ENCODE measurements at regions not wholly inside any gene's neighbourhood (a gene's known extent, or its start where the extent isn't known, plus 50 kb on each side); places are given as distances from the start of the nearest gene placed in this dataset.

DNA sequence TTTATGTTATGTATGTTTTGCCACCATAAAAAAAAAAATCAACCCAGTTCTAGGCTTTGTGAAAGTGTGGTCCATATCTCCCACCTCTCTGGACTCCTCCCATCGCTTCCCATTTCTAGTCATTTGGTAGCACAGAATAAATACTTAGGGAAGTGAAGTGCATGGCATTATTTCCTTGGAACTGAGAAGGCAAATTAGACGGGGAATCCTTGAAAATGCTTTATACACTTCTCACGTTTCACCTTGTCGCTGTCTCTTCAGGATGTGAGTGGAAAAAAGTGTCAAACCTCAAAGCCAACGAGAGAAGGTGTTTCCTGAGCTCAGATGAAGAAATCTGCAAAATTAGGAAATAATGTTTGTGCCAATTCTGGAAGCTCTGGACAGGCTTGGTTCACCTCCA is 209.9 kb downstream of the ATG4C start (continued):
- no peak for TF ChIP-seq NFIX (CRISPR knock-in tag; IDR thresholded peaks at IDR 0.05; ENCODE audit: low read depth)
- no peak for TF ChIP-seq NELFE (IDR thresholded peaks at IDR 0.05; ENCODE audit: insufficient read depth, insufficient read length)

DNA sequence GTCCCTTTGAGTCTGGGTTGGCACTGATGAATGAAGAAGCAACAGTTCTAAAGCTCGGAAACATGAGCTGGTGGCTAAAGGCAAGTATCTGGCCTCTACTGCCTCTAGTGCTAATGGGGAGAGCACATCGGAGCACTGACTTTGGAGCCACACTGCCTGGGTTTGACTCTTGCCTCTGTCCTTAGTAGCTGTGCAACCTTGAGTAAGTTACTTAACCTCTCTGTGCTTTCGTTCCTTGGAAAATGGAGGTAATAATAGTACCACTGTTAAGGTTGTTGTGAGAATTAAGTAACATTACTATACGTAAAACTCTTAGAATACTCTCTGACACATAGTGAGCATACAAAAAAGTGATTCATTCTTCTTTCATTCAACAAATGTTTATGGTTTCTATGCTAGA is 211.2 kb downstream of the ATG4C start:
- no peaks in the 10 kb centered on the region for H3K79me2 ChIP-seq (ENCODE audit: control insufficient read depth, insufficient read depth, low read length)
- H2AFZ ChIP-seq (ENCODE audit: low read depth, low read length): no peak overlapping the region
- H3K9ac ChIP-seq (ENCODE audit: insufficient read depth in 1 of 2, low read depth in 2 of 2, low read length in 2 of 2): no peak overlapping the region
- FAIRE-seq (no peak), DNase-seq (ENCODE audit: extremely low read depth in 1 of 4, low spot score in 3 of 4) (no peak), ATAC-seq (no peak)
- H3K4me2 ChIP-seq (ENCODE audit: insufficient read depth, low read length): no peak overlapping the region
- H3K4me3 ChIP-seq: no peak overlapping the region
- H3K9me3 ChIP-seq (replicated peaks; ENCODE audit: control insufficient read depth, insufficient read depth, low read depth, low read length): no peaks in the 10 kb centered on the region
- WGBS (ENCODE audit: insufficient coverage, low coverage, missing lambda C conversion rate): 2% methylated on average over 4 of the region's 4 CpGs
- CTCF ChIA-PET (ENCODE audit: low intra/inter-chr PET ratio): no interaction called here
- peaks cover 10 to 25% of the 10 kb centered on the region in 2 experiments; a peak in 3 of 5 replicates for H3K27me3 ChIP-seq (ENCODE audit: control insufficient read depth in 2 of 2, insufficient read depth in 2 of 2, low read length in 2 of 2)
- in situ Hi-C loops (cut with MboI): no loop called here
- no peaks in the 10 kb centered on the region for H4K20me1 ChIP-seq (replicated peaks; ENCODE audit: control insufficient read depth, insufficient read depth, low read length)
- H3K27ac ChIP-seq (ENCODE audit: extremely low read depth, low read depth, low read length): no peak overlapping the region
- POLR2A ChIA-PET: no interaction called here
- BruUV-seq (replicated peaks): no TSS peak
- no peaks in the 10 kb centered on the region for H3K4me1 ChIP-seq (replicated peaks in 1 of 2; ENCODE audit: control insufficient read depth in 2 of 2, insufficient read depth in 2 of 2, low read length in 2 of 2)
- H3K36me3 ChIP-seq (ENCODE audit: control insufficient read depth, insufficient read depth, low read length): no peaks in the 10 kb centered on the region
- intact Hi-C loops (cut with micrococcal nuclease): no loop called here
- H3K9me1 ChIP-seq (ENCODE audit: control insufficient read depth, insufficient read depth, low read length): no peaks in the 10 kb centered on the region
- peak; percentile 53 for TF ChIP-seq ZFP36 (IDR thresholded peaks at IDR 0.05; ENCODE audit: low read depth, low read length, partially characterized antibody)
- TF ChIP-seq ZNF41 (CRISPR knock-in tag; conservative IDR thresholded peaks at IDR 0.05): no peak
- TF ChIP-seq RBM25 (IDR thresholded peaks at IDR 0.05; ENCODE audit: low read depth, low read length, severe bottlenecking): peak; percentile 83
- TF ChIP-seq BCOR (IDR thresholded peaks at IDR 0.05): 0 out of 2 replicates have a peak, but pooled peaks have one; percentile 24

DNA sequence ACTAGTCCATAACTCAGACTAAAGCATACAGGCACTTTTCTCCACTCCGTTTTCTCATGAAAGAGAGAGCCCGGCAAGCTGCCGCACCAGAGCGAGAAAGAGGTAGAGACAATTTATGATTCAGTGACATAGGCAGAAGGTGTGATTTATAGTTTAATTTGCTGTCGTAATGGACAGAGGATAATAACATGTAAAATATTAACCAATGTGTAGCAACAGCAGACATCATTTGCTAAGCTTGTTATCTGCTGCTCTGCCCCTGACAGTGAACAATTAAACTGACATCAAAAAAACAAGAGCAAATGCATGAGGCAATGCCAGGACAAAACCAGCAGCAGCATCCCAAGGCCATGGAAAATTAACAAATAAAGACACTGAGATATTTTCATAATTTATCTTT is 214.0 kb downstream of the ATG4C start:
- BruUV-seq (replicated peaks): no TSS peak
- TF ChIP-seq TAF1 (IDR thresholded peaks at IDR 0.05; ENCODE audit: control insufficient read depth, extremely low read depth, insufficient read depth, low read length, severe bottlenecking): no peak
- no peak for TF ChIP-seq TAF15 (IDR thresholded peaks at IDR 0.05; ENCODE audit: low read depth, low read length)
- no peak for TF ChIP-seq ZNF644 (tag; IDR thresholded peaks at IDR 0.05; ENCODE audit: low read depth)
- ChIA-PET CTCF (ENCODE audit: low intra/inter-chr PET ratio) (no interaction called here), POLR2A (no interaction called here)
- Histone ChIP-seq H3K36me3 (ENCODE audit: control insufficient read depth, insufficient read depth, low read length) (no peaks in the 10 kb centered on the region), H3K4me2 (ENCODE audit: insufficient read depth, low read length) (no peak overlapping the region), H3K4me3 (no peak overlapping the region), H3K9ac (ENCODE audit: insufficient read depth in 1 of 2, low read depth in 2 of 2, low read length in 2 of 2) (no peak overlapping the region), H3K9me1 (ENCODE audit: control insufficient read depth, insufficient read depth, low read length) (no peaks in the 10 kb centered on the region), H3K27me3 (ENCODE audit: control insufficient read depth in 2 of 2, insufficient read depth in 2 of 2, low read length in 2 of 2) (peaks cover 12 to 36% of the 10 kb centered on the region in 2 experiments), H3K27ac (ENCODE audit: extremely low read depth, low read depth, low read length) (no peak overlapping the region), H3K9me3 (replicated peaks; ENCODE audit: control insufficient read depth, insufficient read depth, low read depth, low read length) (no peaks in the 10 kb centered on the region), H4K20me1 (replicated peaks; ENCODE audit: control insufficient read depth, insufficient read depth, low read length) (no peaks in the 10 kb centered on the region), H3K79me2 (ENCODE audit: control insufficient read depth, insufficient read depth, low read length) (no peaks in the 10 kb centered on the region), H3K4me1 (replicated peaks in 1 of 2; ENCODE audit: control insufficient read depth in 2 of 2, insufficient read depth in 2 of 2, low read length in 2 of 2) (no peaks in the 10 kb centered on the region), H2AFZ (ENCODE audit: low read depth, low read length) (no peak overlapping the region)
- 0% methylated on average over 5 of the region's 5 CpGs for WGBS (ENCODE audit: insufficient coverage, low coverage, missing lambda C conversion rate)
- intact Hi-C loops (cut with micrococcal nuclease): no loop called here
- no peak for FAIRE-seq
- DNase-seq (ENCODE audit: extremely low read depth in 1 of 4, low spot score in 3 of 4): no peak
- in situ Hi-C loops (cut with MboI): no loop called here
- no peak for ATAC-seq

Measured in K562 (cell line).